ENCODE measurements at regions not wholly inside any gene's neighbourhood (a gene's known extent, or its start where the extent isn't known, plus 50 kb on each side); places are given as distances from the start of the nearest gene placed in this dataset.

- no peak overlapping the region for H3K27ac ChIP-seq (ENCODE audit: low read depth, low read length)
- TF ChIP-seq EZH2 (IDR thresholded peaks at IDR 0.05; ENCODE audit: insufficient read depth, low read length): no peak
- no peak for TF ChIP-seq CTCF (IDR thresholded peaks at IDR 0.05; ENCODE audit: insufficient read depth, low read depth, low read length)
- H3K4me1 ChIP-seq (ENCODE audit: insufficient read depth, low read length): no peaks in the 10 kb centered on the region
- no peak overlapping the region for H2AFZ ChIP-seq (ENCODE audit: low read depth, low read length)
- DNase-seq (ENCODE audit: low read depth): no peak
- H3K36me3 ChIP-seq (ENCODE audit: insufficient read depth, low read length): no peaks in the 10 kb centered on the region
- no peak for FAIRE-seq
- no peak overlapping the region for H3K4me3 Mint-ChIP-seq (ENCODE audit: unreplicated experiment)
- H3K27me3 ChIP-seq (ENCODE audit: insufficient read depth, low read length): no peaks in the 10 kb centered on the region
- no peaks in the 10 kb centered on the region for H3K36me3 Mint-ChIP-seq (ENCODE audit: low read depth, unreplicated experiment)
- no peaks in the 10 kb centered on the region for H3K9me3 ChIP-seq (ENCODE audit: insufficient read depth, low read depth, low read length)
- H4K20me1 ChIP-seq (ENCODE audit: insufficient read depth, low read length): no peaks in the 10 kb centered on the region
- H3K4me2 ChIP-seq (ENCODE audit: low read length): no peak overlapping the region
- H3K79me2 ChIP-seq (ENCODE audit: insufficient read depth, low read length): no peaks in the 10 kb centered on the region
- H3K9me3 Mint-ChIP-seq (ENCODE audit: unreplicated experiment): no peaks in the 10 kb centered on the region
- peaks cover 3% of the 10 kb centered on the region for H3K4me1 Mint-ChIP-seq (ENCODE audit: low read depth, unreplicated experiment)
- H3K27ac Mint-ChIP-seq (ENCODE audit: unreplicated experiment): no peak overlapping the region
- H3K4me3 ChIP-seq (ENCODE audit: insufficient read depth, low read depth, low read length): no peak overlapping the region
- H3K27me3 Mint-ChIP-seq (ENCODE audit: low read depth, unreplicated experiment): no peaks in the 10 kb centered on the region
- H3K9ac ChIP-seq (ENCODE audit: low read length): no peak overlapping the region
These were observed 130.9 kb upstream of the SAMSN1 start for GRCh38 chr21:14677013-14677412.

- H3K4me2 ChIP-seq (ENCODE audit: low read length): no peak overlapping the region
- H3K4me1 Mint-ChIP-seq (ENCODE audit: low read depth, unreplicated experiment): peaks cover 2% of the 10 kb centered on the region
- H3K4me3 Mint-ChIP-seq (ENCODE audit: unreplicated experiment): no peak overlapping the region
- H3K27ac ChIP-seq (ENCODE audit: low read depth, low read length): no peak overlapping the region
- no peak overlapping the region for H3K9ac ChIP-seq (ENCODE audit: low read length)
- H3K36me3 ChIP-seq (ENCODE audit: insufficient read depth, low read length): no peaks in the 10 kb centered on the region
- no peak overlapping the region for H3K4me3 ChIP-seq (ENCODE audit: insufficient read depth, low read depth, low read length)
- no peak for FAIRE-seq
- TF ChIP-seq EZH2 (IDR thresholded peaks at IDR 0.05; ENCODE audit: insufficient read depth, low read length): no peak
- no peak for TF ChIP-seq CTCF (IDR thresholded peaks at IDR 0.05; ENCODE audit: insufficient read depth, low read depth, low read length)
- H3K4me1 ChIP-seq (ENCODE audit: insufficient read depth, low read length): no peaks in the 10 kb centered on the region
- no peaks in the 10 kb centered on the region for H4K20me1 ChIP-seq (ENCODE audit: insufficient read depth, low read length)
- no peaks in the 10 kb centered on the region for H3K9me3 ChIP-seq (ENCODE audit: insufficient read depth, low read depth, low read length)
- no peaks in the 10 kb centered on the region for H3K79me2 ChIP-seq (ENCODE audit: insufficient read depth, low read length)
- H3K36me3 Mint-ChIP-seq (ENCODE audit: low read depth, unreplicated experiment): no peaks in the 10 kb centered on the region
- H2AFZ ChIP-seq (ENCODE audit: low read depth, low read length): no peak overlapping the region
- no peak overlapping the region for H3K27ac Mint-ChIP-seq (ENCODE audit: unreplicated experiment)
- H3K9me3 Mint-ChIP-seq (ENCODE audit: unreplicated experiment): no peaks in the 10 kb centered on the region
- H3K27me3 Mint-ChIP-seq (ENCODE audit: low read depth, unreplicated experiment): no peaks in the 10 kb centered on the region
- no peaks in the 10 kb centered on the region for H3K27me3 ChIP-seq (ENCODE audit: insufficient read depth, low read length)
- no peak for DNase-seq (ENCODE audit: low read depth)
These were observed 129.8 kb upstream of the SAMSN1 start for GRCh38 chr21:14675774-14676530.

- Histone ChIP-seq H3K36me3 (ENCODE audit: insufficient read depth, low read length) (no peaks in the 10 kb centered on the region), H3K9ac (ENCODE audit: low read length) (no peak overlapping the region), H3K4me3 (ENCODE audit: insufficient read depth, low read depth, low read length) (no peak overlapping the region), H3K79me2 (ENCODE audit: insufficient read depth, low read length) (no peaks in the 10 kb centered on the region), H2AFZ (ENCODE audit: low read depth, low read length) (no peak overlapping the region), H3K27me3 (ENCODE audit: insufficient read depth, low read length) (no peaks in the 10 kb centered on the region), H3K4me1 (ENCODE audit: insufficient read depth, low read length) (no peaks in the 10 kb centered on the region), H3K27ac (ENCODE audit: low read depth, low read length) (no peak overlapping the region), H4K20me1 (ENCODE audit: insufficient read depth, low read length) (no peaks in the 10 kb centered on the region), H3K4me2 (ENCODE audit: low read length) (no peak overlapping the region), H3K9me3 (ENCODE audit: insufficient read depth, low read depth, low read length) (no peaks in the 10 kb centered on the region)
- Mint-ChIP-seq H3K9me3 (ENCODE audit: unreplicated experiment) (peaks cover under 1% of the 10 kb centered on the region), H3K4me1 (ENCODE audit: low read depth, unreplicated experiment) (peaks cover 2% of the 10 kb centered on the region), H3K4me3 (ENCODE audit: unreplicated experiment) (no peak overlapping the region), H3K27ac (ENCODE audit: unreplicated experiment) (no peak overlapping the region), H3K27me3 (ENCODE audit: low read depth, unreplicated experiment) (no peaks in the 10 kb centered on the region), H3K36me3 (ENCODE audit: low read depth, unreplicated experiment) (no peaks in the 10 kb centered on the region)
- FAIRE-seq: no peak
- no peak for TF ChIP-seq CTCF (IDR thresholded peaks at IDR 0.05; ENCODE audit: insufficient read depth, low read depth, low read length)
- TF ChIP-seq EZH2 (IDR thresholded peaks at IDR 0.05; ENCODE audit: insufficient read depth, low read length): no peak
- no peak for DNase-seq (ENCODE audit: low read depth)
These were observed 127.5 kb upstream of the SAMSN1 start for GRCh38 chr21:14673649-14674048.

All from astrocyte (in vitro differentiated cells and primary cell).